DND-41 (cell line): ENCODE measurements at regions not wholly inside any gene's neighbourhood (a gene's known extent, or its start where the extent isn't known, plus 50 kb on each side); places are given as distances from the start of the nearest gene placed in this dataset.

Source experiments
- CTCF ChIP-seq: IDR thresholded peaks from 2 replicates; pipeline ENCODE4 v1.5.1; 2012; ENCODE audit warnings: borderline replicate concordance, low read length, moderate library complexity, mild to moderate bottlenecking; ENCODE audit not compliant: poor library complexity, severe bottlenecking; ENCODE audit errors: extremely low read depth
- EZH2 ChIP-seq: IDR thresholded peaks from 3 replicates; pipeline ENCODE4 v1.6.1; 2012; ENCODE audit warnings: borderline replicate concordance, low read depth, mild to moderate bottlenecking, moderate library complexity, low read length, inconsistent platforms; ENCODE audit not compliant: severe bottlenecking

- TF ChIP-seq CTCF (no peak), EZH2 (no peak)
Observed at GRCh38 chr9:79817438-79818004, 245.8 kb downstream of the TLE4 start.
